GM06990 (cell line): ENCODE measurements at regions not wholly inside any gene's neighbourhood (a gene's known extent, or its start where the extent isn't known, plus 50 kb on each side); places are given as distances from the start of the nearest gene placed in this dataset.

Experiments
- DNase-seq: peaks from one replicate; pipeline ENCODE4 v3.0.0-alpha.2; 2011; ENCODE audit not compliant: insufficient read length; ENCODE audit errors: extremely low read depth
- H3K27me3 ChIP-seq: replicated peaks from 2 replicates; pipeline ENCODE4 v1.6.0; 2011; ENCODE audit warnings: low read length; ENCODE audit not compliant: control insufficient read depth, insufficient read depth
- H3K36me3 ChIP-seq: 2 replicates; pipeline ENCODE4 v1.5.1; 2011; ENCODE audit warnings: low read length; ENCODE audit not compliant: control insufficient read depth, insufficient read depth
- H3K4me3 ChIP-seq: replicated peaks from 2 replicates; pipeline ENCODE4 v1.5.1; 2011; ENCODE audit warnings: low read depth, mild to moderate bottlenecking, control low read depth, low read length
- CTCF ChIP-seq: IDR thresholded peaks from 2 replicates; pipeline ENCODE4 v1.5.1; 2011; ENCODE audit warnings: low read length, control low read depth, mild to moderate bottlenecking, inconsistent platforms; ENCODE audit not compliant: insufficient read depth, poor library complexity, severe bottlenecking

DNA sequence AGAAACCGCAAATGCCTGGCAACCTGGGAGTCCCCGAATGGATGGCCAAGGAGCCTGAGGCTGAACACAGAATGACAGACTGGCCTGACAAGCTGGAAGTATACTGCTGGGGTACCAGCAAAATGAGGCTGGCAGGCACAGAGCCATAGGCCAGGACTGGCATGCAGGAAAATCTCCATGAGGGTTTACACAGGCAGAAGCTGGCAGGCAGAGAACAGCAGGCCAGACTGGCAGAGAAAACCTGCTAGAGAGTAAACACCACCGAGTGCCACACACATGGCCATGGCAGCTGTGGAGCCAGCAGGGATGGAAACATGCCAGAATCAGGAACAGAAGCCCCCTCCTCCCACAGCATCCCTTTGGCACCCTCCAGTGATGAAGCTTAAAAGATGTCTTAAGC, 63.4 kb downstream of the CRPPA start:
- TF ChIP-seq CTCF = no peak
- DNase-seq = no peak
- Histone ChIP-seq H3K27me3 (no peaks in the 10 kb centered on the region), H3K36me3 (no peaks in the 10 kb centered on the region), H3K4me3 (no peak overlapping the region)

GRCh38 chr7:16357474-16357873, 63.9 kb downstream of the CRPPA start:
- H3K4me3 ChIP-seq = no peak overlapping the region
- H3K27me3 ChIP-seq = no peaks in the 10 kb centered on the region
- DNase-seq = no peak
- H3K36me3 ChIP-seq = no peaks in the 10 kb centered on the region
- no peak for TF ChIP-seq CTCF

DNA sequence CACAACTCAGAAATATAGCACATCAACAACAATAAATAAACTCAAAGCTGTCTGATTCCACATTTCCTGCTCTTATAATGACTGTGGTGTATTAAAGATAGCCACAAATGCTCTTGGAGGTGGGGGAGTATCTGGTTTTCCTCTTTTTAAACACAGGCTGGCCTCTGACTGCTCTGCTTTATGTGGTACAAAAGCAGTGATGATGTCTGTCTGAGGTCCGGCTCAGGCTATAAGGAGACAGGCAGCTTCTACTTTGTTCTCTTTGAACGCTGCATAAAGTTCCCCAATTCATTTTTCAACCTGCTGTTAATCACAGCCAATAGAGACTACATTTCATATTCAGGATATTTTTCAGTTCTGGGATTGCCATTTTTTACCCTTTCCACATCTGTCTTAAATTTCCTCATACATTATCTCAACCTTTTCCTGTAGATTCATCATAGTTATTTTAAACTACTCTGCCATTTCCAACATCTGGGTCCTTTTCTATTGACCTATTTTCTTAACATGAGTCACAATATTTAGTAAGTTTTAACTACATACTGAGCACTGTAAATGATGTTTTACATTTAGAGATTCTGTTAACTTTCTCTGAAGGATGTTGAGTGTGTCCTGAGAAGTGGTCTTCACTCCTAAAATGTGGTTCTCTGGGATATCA, 64.9 kb downstream of the CRPPA start:
- TF ChIP-seq CTCF = no peak
- no peak for DNase-seq
- H3K36me3 ChIP-seq = no peaks in the 10 kb centered on the region
- H3K4me3 ChIP-seq = no peak overlapping the region
- H3K27me3 ChIP-seq = no peaks in the 10 kb centered on the region

GRCh38 chr7:16354573-16354972, 66.8 kb downstream of the CRPPA start:
- no peak for DNase-seq
- no peaks in the 10 kb centered on the region for H3K27me3 ChIP-seq
- TF ChIP-seq CTCF = no peak
- H3K36me3 ChIP-seq = no peaks in the 10 kb centered on the region
- H3K4me3 ChIP-seq = no peak overlapping the region

DNA sequence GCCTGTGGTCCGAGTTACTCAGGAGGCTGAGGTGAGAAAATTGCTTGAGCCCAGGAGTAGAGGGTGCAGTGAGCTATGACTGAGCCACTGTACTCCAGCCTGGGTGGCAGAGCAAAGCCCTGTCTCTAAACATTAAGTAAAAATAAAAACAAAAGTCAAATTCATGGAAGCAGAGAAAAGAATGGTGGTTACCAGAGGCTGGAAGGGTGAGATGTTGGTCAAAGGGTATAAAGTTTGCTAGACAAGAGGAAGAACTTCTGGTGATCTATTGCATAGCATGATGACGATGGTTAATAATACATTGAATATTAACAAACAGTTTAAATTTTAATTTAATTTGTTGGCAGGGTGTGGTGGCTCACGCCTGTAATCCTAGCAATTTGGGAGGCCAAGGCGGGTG, 68.1 kb downstream of the CRPPA start:
- H3K4me3 ChIP-seq = no peak overlapping the region
- no peak for TF ChIP-seq CTCF
- no peak for DNase-seq

GRCh38 chr7:16350634-16351033, 70.7 kb downstream of the CRPPA start:
- TF ChIP-seq CTCF = no peak
- Histone ChIP-seq H3K4me3 (no peak overlapping the region), H3K27me3 (no peaks in the 10 kb centered on the region), H3K36me3 (no peaks in the 10 kb centered on the region)
- DNase-seq = no peak

More for the DNA sequence above, 68.1 kb downstream of the CRPPA start:
- Histone ChIP-seq H3K27me3 (no peaks in the 10 kb centered on the region), H3K36me3 (no peaks in the 10 kb centered on the region)
